ENCODE measurements at regions not wholly inside any gene's neighbourhood (a gene's known extent, or its start where the extent isn't known, plus 50 kb on each side); places are given as distances from the start of the nearest gene placed in this dataset.

GRCh38 chrX:26590849-26591248, 374.9 kb downstream of the MAGEB5 start:
- H3K9me2 ChIP-seq (replicated peaks; ENCODE audit: low read length): no peaks in the 10 kb centered on the region
- POLR2A ChIA-PET (ENCODE audit: unreplicated experiment): no interaction called here
- H4K20me1 ChIP-seq (ENCODE audit: low read length): no peaks in the 10 kb centered on the region
- no peak for ATAC-seq
- H3K4me1 ChIP-seq (ENCODE audit: insufficient read depth, low read length): no peaks in the 10 kb centered on the region
- intact Hi-C loops (cut with micrococcal nuclease): no loop called here
- no peak overlapping the region for H3K27ac ChIP-seq (ENCODE audit: low read length)
- H2AFZ ChIP-seq (ENCODE audit: low read length): no peak overlapping the region
- no peaks in the 10 kb centered on the region for H3F3A ChIP-seq (ENCODE audit: low read length, unreplicated experiment)
- no peak overlapping the region for H3K9ac ChIP-seq (ENCODE audit: low read length)
- CTCF ChIA-PET: no interaction called here
- no peak for DNase-seq
- no peaks in the 10 kb centered on the region for H3K27me3 ChIP-seq (ENCODE audit: low read length)
- no peaks in the 10 kb centered on the region for H3K9me3 ChIP-seq (ENCODE audit: low read length)
- BruUV-seq (replicated peaks): no TSS peak
- H3K79me2 ChIP-seq (ENCODE audit: low read length): no peaks in the 10 kb centered on the region
- H3K4me2 ChIP-seq (ENCODE audit: low read length): no peak overlapping the region
- H3K36me3 ChIP-seq (ENCODE audit: low read depth, low read length): no peaks in the 10 kb centered on the region
- TF ChIP-seq, protein P1, sequence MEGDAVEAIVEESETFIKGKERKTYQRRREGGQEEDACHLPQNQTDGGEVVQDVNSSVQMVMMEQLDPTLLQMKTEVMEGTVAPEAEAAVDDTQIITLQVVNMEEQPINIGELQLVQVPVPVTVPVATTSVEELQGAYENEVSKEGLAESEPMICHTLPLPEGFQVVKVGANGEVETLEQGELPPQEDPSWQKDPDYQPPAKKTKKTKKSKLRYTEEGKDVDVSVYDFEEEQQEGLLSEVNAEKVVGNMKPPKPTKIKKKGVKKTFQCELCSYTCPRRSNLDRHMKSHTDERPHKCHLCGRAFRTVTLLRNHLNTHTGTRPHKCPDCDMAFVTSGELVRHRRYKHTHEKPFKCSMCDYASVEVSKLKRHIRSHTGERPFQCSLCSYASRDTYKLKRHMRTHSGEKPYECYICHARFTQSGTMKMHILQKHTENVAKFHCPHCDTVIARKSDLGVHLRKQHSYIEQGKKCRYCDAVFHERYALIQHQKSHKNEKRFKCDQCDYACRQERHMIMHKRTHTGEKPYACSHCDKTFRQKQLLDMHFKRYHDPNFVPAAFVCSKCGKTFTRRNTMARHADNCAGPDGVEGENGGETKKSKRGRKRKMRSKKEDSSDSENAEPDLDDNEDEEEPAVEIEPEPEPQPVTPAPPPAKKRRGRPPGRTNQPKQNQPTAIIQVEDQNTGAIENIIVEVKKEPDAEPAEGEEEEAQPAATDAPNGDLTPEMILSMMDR (conservative IDR thresholded peaks at IDR 0.05; ENCODE audit: low read depth, low read length): no peak
- no peak for TF ChIP-seq EZH2phosphoT487 (IDR thresholded peaks at IDR 0.05; ENCODE audit: borderline replicate concordance, low read length)
- no peak for TF ChIP-seq EZH2 (IDR thresholded peaks at IDR 0.05; ENCODE audit: low read length, unreplicated experiment)
- H3K4me3 ChIP-seq (ENCODE audit: low read length): no peak overlapping the region

- CTCF ChIA-PET: no interaction called here
- Histone ChIP-seq H3K79me2 (ENCODE audit: low read length) (no peaks in the 10 kb centered on the region), H3K4me3 (ENCODE audit: low read length) (no peak overlapping the region), H2AFZ (ENCODE audit: low read length) (no peak overlapping the region), H3K27ac (ENCODE audit: low read length) (no peak overlapping the region), H3K9me3 (ENCODE audit: low read length) (no peaks in the 10 kb centered on the region), H3K4me2 (ENCODE audit: low read length) (no peak overlapping the region), H3K4me1 (ENCODE audit: insufficient read depth, low read length) (no peaks in the 10 kb centered on the region), H3F3A (ENCODE audit: low read length, unreplicated experiment) (no peaks in the 10 kb centered on the region), H3K9me2 (replicated peaks; ENCODE audit: low read length) (no peaks in the 10 kb centered on the region), H3K36me3 (ENCODE audit: low read depth, low read length) (no peaks in the 10 kb centered on the region), H3K9ac (ENCODE audit: low read length) (no peak overlapping the region), H3K27me3 (ENCODE audit: low read length) (no peaks in the 10 kb centered on the region), H4K20me1 (ENCODE audit: low read length) (no peaks in the 10 kb centered on the region)
- intact Hi-C loops (cut with micrococcal nuclease): no loop called here
- no peak for ATAC-seq
- DNase-seq: no peak
- BruUV-seq (replicated peaks): no TSS peak
- POLR2A ChIA-PET (ENCODE audit: unreplicated experiment): no interaction called here
- no peak for TF ChIP-seq EZH2phosphoT487 (IDR thresholded peaks at IDR 0.05; ENCODE audit: borderline replicate concordance, low read length)
- TF ChIP-seq, protein P1 (conservative IDR thresholded peaks at IDR 0.05; ENCODE audit: low read depth, low read length): no peak
- TF ChIP-seq EZH2 (IDR thresholded peaks at IDR 0.05; ENCODE audit: low read length, unreplicated experiment): no peak
Observed at GRCh38 chrX:26586570-26586969, 370.6 kb downstream of the MAGEB5 start.

- DNase-seq (no peak), ATAC-seq (no peak)
- H4K20me1 ChIP-seq (ENCODE audit: low read length): no peaks in the 10 kb centered on the region
- no peak overlapping the region for H3K9ac ChIP-seq (ENCODE audit: low read length)
- no TSS peak for BruUV-seq (replicated peaks)
- CTCF ChIA-PET: no interaction called here
- intact Hi-C loops (cut with micrococcal nuclease): no loop called here
- no peaks in the 10 kb centered on the region for H3F3A ChIP-seq (ENCODE audit: low read length, unreplicated experiment)
- H3K9me3 ChIP-seq (ENCODE audit: low read length): no peaks in the 10 kb centered on the region
- H3K4me2 ChIP-seq (ENCODE audit: low read length): no peak overlapping the region
- no peaks in the 10 kb centered on the region for H3K36me3 ChIP-seq (ENCODE audit: low read depth, low read length)
- POLR2A ChIA-PET (ENCODE audit: unreplicated experiment): no interaction called here
- H3K79me2 ChIP-seq (ENCODE audit: low read length): no peaks in the 10 kb centered on the region
- H2AFZ ChIP-seq (ENCODE audit: low read length): no peak overlapping the region
- no peak overlapping the region for H3K4me3 ChIP-seq (ENCODE audit: low read length)
- H3K27me3 ChIP-seq (ENCODE audit: low read length): no peaks in the 10 kb centered on the region
- no peak overlapping the region for H3K27ac ChIP-seq (ENCODE audit: low read length)
- no peaks in the 10 kb centered on the region for H3K9me2 ChIP-seq (replicated peaks; ENCODE audit: low read length)
- no peaks in the 10 kb centered on the region for H3K4me1 ChIP-seq (ENCODE audit: insufficient read depth, low read length)
- no peak for TF ChIP-seq EZH2phosphoT487 (IDR thresholded peaks at IDR 0.05; ENCODE audit: borderline replicate concordance, low read length)
- TF ChIP-seq, protein P1 (conservative IDR thresholded peaks at IDR 0.05; ENCODE audit: low read depth, low read length): no peak
- TF ChIP-seq EZH2 (IDR thresholded peaks at IDR 0.05; ENCODE audit: low read length, unreplicated experiment): no peak
Observed at GRCh38 chrX:26581091-26581490, 365.1 kb downstream of the MAGEB5 start.

Data from PC-3 (cell line).